ENCODE measurements at regions not wholly inside any gene's neighbourhood (a gene's known extent, or its start where the extent isn't known, plus 50 kb on each side); places are given as distances from the start of the nearest gene placed in this dataset.
A peak's percentile ranks its signal among the peaks of the same experiment; 100 is the strongest.
"Not testable (repeated sequence)": the region's sequence is repeated elsewhere in the genome, so short reads cannot be mapped to it uniquely, and the experiment has no call there.

GRCh38 chr15:21272176-21272982 lies 167.9 kb downstream of the POTEB3 start:
- H3K4me1 ChIP-seq, POLR2A ChIA-PET, H3K9me3 ChIP-seq, H3K4me2 ChIP-seq, H3K4me3 ChIP-seq, H3K27ac ChIP-seq: not testable (repeated sequence)
- ATAC-seq (peak; percentile 27 to 61; a peak in 4 of 6 replicates), DNase-seq (ENCODE audit: low read depth in 1 of 2, low spot score in 1 of 2) (peak in 1 of 2 experiments; percentile 0), FAIRE-seq (peak; percentile 98)
- CTCF ChIA-PET: interaction anchor here (0.7 to 1.8 kb wide), 4 partner anchors 9 to 13 kb away, joined by 3 to 7 read pairs (median 4); no protein-coding TSS in a partner anchor
- WGBS (ENCODE audit: missing lambda C conversion rate): 16% methylated on average over 3 of the region's 3 CpGs

- CTCF ChIA-PET: interaction anchor here (1.5 to 1.8 kb wide), 2 partner anchors 12 to 14 kb away, joined by 4 to 7 read pairs; no protein-coding TSS in a partner anchor
- no peak for ATAC-seq
- Histone ChIP-seq H3K9me3 (peaks cover 6% of the 10 kb centered on the region; the same call in 1 of the 3 replicates), H3K4me1 (no peaks in the 10 kb centered on the region), H3K27ac (no peak overlapping the region), H3K4me3 (no peak overlapping the region), H3K4me2 (no peak overlapping the region)
- no peak for DNase-seq (ENCODE audit: low read depth in 1 of 2, low spot score in 1 of 2)
- POLR2A ChIA-PET: no interaction called here
- no peak for FAIRE-seq
- 6% methylated on average over 2 of the region's 2 CpGs for WGBS (ENCODE audit: missing lambda C conversion rate)
- TF ChIP-seq HOXB13 (CRISPR knock-in tag; IDR thresholded peaks at IDR 0.05; ENCODE audit: low read depth): no peak
- TF ChIP-seq CHD4 (IDR thresholded peaks at IDR 0.05; ENCODE audit: borderline replicate concordance): no peak
- TF ChIP-seq POLR2A (IDR thresholded peaks at IDR 0.05; ENCODE audit: low read length): no peak
- no peak for TF ChIP-seq HOXA7 (CRISPR knock-in tag; IDR thresholded peaks at IDR 0.05)
- TF ChIP-seq ZSCAN20 (CRISPR knock-in tag; IDR thresholded peaks at IDR 0.05): no peak
- no peak for TF ChIP-seq FOSB (CRISPR knock-in tag; IDR thresholded peaks at IDR 0.05)
- TF ChIP-seq REST (IDR thresholded peaks at IDR 0.05): no peak
- TF ChIP-seq USF2 (IDR thresholded peaks at IDR 0.05): no peak
- TF ChIP-seq EHMT2 (IDR thresholded peaks at IDR 0.05; ENCODE audit: low read depth): no peak
- TF ChIP-seq MYC (IDR thresholded peaks at IDR 0.05; ENCODE audit: borderline replicate concordance, low read length): no peak
- no peak for TF ChIP-seq HOXB5 (CRISPR knock-in tag; IDR thresholded peaks at IDR 0.05)
- no peak for TF ChIP-seq ATOH8 (CRISPR knock-in tag; IDR thresholded peaks at IDR 0.05; ENCODE audit: low read depth)
- TF ChIP-seq RFX5 (IDR thresholded peaks at IDR 0.05): no peak
- TF ChIP-seq KDM5A (IDR thresholded peaks at IDR 0.05): no peak
- no peak for TF ChIP-seq PHF8 (IDR thresholded peaks at IDR 0.05; ENCODE audit: borderline replicate concordance, low read depth)
- no peak for TF ChIP-seq BCL3 (IDR thresholded peaks at IDR 0.05)
These were observed 168.7 kb downstream of the POTEB3 start for GRCh38 chr15:21271566-21271965.

Data from A549 (cell line).